ENCODE measurements at regions not wholly inside any gene's neighbourhood (a gene's known extent, or its start where the extent isn't known, plus 50 kb on each side); places are given as distances from the start of the nearest gene placed in this dataset.

DNA sequence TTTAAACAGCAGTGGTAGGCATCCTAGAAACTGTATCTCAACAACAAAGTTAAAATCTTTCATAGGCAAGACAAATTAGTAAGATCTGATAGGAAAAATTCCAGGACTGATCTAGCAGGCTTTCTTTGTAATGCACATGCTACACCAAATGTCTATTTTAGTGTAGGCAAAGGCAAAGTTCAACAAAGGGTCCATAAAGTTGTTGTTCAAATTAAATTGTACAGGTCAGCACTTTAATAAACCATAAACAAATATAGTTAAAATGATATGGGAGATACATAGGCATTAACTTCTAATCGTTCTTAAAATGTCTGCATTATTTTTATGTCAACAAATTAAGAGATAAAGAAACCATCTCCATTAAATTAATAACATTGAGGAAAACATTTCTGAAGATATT is 413.0 kb downstream of the TUSC7 start:
- 96% methylated on average over 1 of the region's 1 CpG; no CpG with 5 or more reads in 1 of the 2 experiments for WGBS, 2 experiments (ENCODE audit: extremely low coverage in 1 of 2, insufficient coverage in 1 of 2, insufficient read length in 1 of 2, insufficient replicate concordance in 2 of 2, low coverage in 1 of 2, low lambda C conversion rate in 2 of 2, missing lambda C conversion rate in 1 of 2)
- no peak for TF ChIP-seq RXRA (IDR thresholded peaks at IDR 0.05; ENCODE audit: insufficient read depth, low read depth, low read length)
- no peak for TF ChIP-seq RFX5 (IDR thresholded peaks at IDR 0.05; ENCODE audit: borderline replicate concordance, low read depth, low read length)
- no peak for TF ChIP-seq POLR2AphosphoS5 (IDR thresholded peaks at IDR 0.05; ENCODE audit: low read depth, low read length)
- no peak for TF ChIP-seq SIRT6 (IDR thresholded peaks at IDR 0.05; ENCODE audit: low read length)
- TF ChIP-seq SP2 (IDR thresholded peaks at IDR 0.05; ENCODE audit: low read length): no peak
- no peak for TF ChIP-seq POLR2A (IDR thresholded peaks at IDR 0.05; ENCODE audit: control extremely low read depth in 1 of 2, low read depth in 2 of 2, low read length in 2 of 2)
- no peak for TF ChIP-seq SRF (IDR thresholded peaks at IDR 0.05; ENCODE audit: low read depth, low read length)
- TF ChIP-seq, protein P1, sequence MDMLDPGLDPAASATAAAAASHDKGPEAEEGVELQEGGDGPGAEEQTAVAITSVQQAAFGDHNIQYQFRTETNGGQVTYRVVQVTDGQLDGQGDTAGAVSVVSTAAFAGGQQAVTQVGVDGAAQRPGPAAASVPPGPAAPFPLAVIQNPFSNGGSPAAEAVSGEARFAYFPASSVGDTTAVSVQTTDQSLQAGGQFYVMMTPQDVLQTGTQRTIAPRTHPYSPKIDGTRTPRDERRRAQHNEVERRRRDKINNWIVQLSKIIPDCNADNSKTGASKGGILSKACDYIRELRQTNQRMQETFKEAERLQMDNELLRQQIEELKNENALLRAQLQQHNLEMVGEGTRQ (IDR thresholded peaks at IDR 0.05; ENCODE audit: low read length): no peak
- no peak for TF ChIP-seq KDM1A (IDR thresholded peaks at IDR 0.05; ENCODE audit: borderline replicate concordance, low read length)
- no peak for TF ChIP-seq BCL11A (IDR thresholded peaks at IDR 0.05; ENCODE audit: low read depth in 2 of 2, low read length in 2 of 2)
- no peak for TF ChIP-seq TCF12 (IDR thresholded peaks at IDR 0.05; ENCODE audit: low read depth, low read length)
- no peak for TF ChIP-seq TBP (IDR thresholded peaks at IDR 0.05; ENCODE audit: low read depth, low read length)
- TF ChIP-seq CHD1 (IDR thresholded peaks at IDR 0.05; ENCODE audit: low read depth, low read length): no peak
- Histone ChIP-seq H4K20me1 (replicated peaks in 1 of 2; ENCODE audit: control insufficient read depth in 1 of 2, insufficient read depth in 2 of 2, low read length in 2 of 2) (no peaks in the 10 kb centered on the region), H2AFZ (ENCODE audit: low read length) (no peak overlapping the region), H3K23me2 (ENCODE audit: low read depth, low read length) (no peaks in the 10 kb centered on the region), H3K56ac (replicated peaks; ENCODE audit: insufficient read length, low read depth, low read length) (no peak overlapping the region), H3K27me3 (replicated peaks in 1 of 4; ENCODE audit: control insufficient read depth in 3 of 4, extremely low read depth in 1 of 4, insufficient read depth in 3 of 4, low read length in 3 of 4) (peaks cover 0 to 1% (median 0%) of the 10 kb centered on the region in 4 experiments; a peak in 1 of 7 replicates), H4K91ac (replicated peaks; ENCODE audit: insufficient read length, low read length) (no peak overlapping the region), H3K4ac (replicated peaks; ENCODE audit: insufficient read length, low read depth, low read length) (no peak overlapping the region), H2AK5ac (ENCODE audit: low read depth, low read length) (no peak overlapping the region), H3K23ac (ENCODE audit: insufficient read length) (no peak overlapping the region), H3K4me2 (ENCODE audit: insufficient read depth in 1 of 2, low read depth in 2 of 2, low read length in 2 of 2) (no peak overlapping the region), H4K8ac (ENCODE audit: extremely low read depth, insufficient read depth, low read length) (no peak overlapping the region), H2BK5ac (ENCODE audit: low read depth, low read length) (no peak overlapping the region), H3K9ac (replicated peaks in 1 of 4; ENCODE audit: extremely low read depth in 1 of 4, low read depth in 3 of 4, low read length in 3 of 4) (no peak overlapping the region), H3K4me1 (replicated peaks in 1 of 4; ENCODE audit: control insufficient read depth in 3 of 4, insufficient read depth in 4 of 4, low read length in 3 of 4) (no peaks in the 10 kb centered on the region), H3K27ac (ENCODE audit: low read depth, low read length) (no peak overlapping the region), H2BK20ac (ENCODE audit: low read length) (no peak overlapping the region), H2BK120ac (replicated peaks; ENCODE audit: low read depth, low read length) (no peak overlapping the region), H3K79me1 (ENCODE audit: low read depth, low read length) (no peaks in the 10 kb centered on the region), H3K79me2 (ENCODE audit: control insufficient read depth in 1 of 2, insufficient read depth in 2 of 2, low read length in 2 of 2) (no peaks in the 10 kb centered on the region), H3K9me3 (ENCODE audit: insufficient read depth in 2 of 2, low read depth in 1 of 2, low read length in 1 of 2) (no peaks in the 10 kb centered on the region), H2BK15ac (ENCODE audit: low read length) (no peak overlapping the region), H4K5ac (ENCODE audit: insufficient read length, low read depth, low read length) (no peak overlapping the region), H3K18ac (ENCODE audit: extremely low read depth, low read length) (no peak overlapping the region), H3K14ac (ENCODE audit: insufficient read length) (no peak overlapping the region), H2BK12ac (ENCODE audit: low read depth, low read length) (no peak overlapping the region), H3K36me3 (ENCODE audit: control insufficient read depth in 2 of 4, insufficient read depth in 4 of 4, low read length in 3 of 4) (no peaks in the 10 kb centered on the region), H3K4me3 (ENCODE audit: extremely low read depth in 1 of 4, insufficient read depth in 2 of 4, low read depth in 3 of 4, low read length in 4 of 4) (no peak overlapping the region)
- ChIA-PET CTCF (ENCODE audit: partially characterized antibody) (no interaction called here), POLR2A (ENCODE audit: partially characterized antibody) (no interaction called here)
- FAIRE-seq (no peak), DNase-seq (ENCODE audit: low read depth in 1 of 2, low spot score in 2 of 2) (no peak)
